IMR-90 (cell line): ENCODE measurements at regions not wholly inside any gene's neighbourhood (a gene's known extent, or its start where the extent isn't known, plus 50 kb on each side); places are given as distances from the start of the nearest gene placed in this dataset.

ENCODE experiments used
- ATAC-seq: fragments of 200-7000 bp; cut with Tn5 transposase; 2 replicates; pipeline ENCODE4 v1.9.1; 2020; ENCODE audit warnings: low read depth, mild to moderate bottlenecking, moderate library complexity
- BruUV-seq: library from RNA; stranded (reverse); fragments of 400-500 nt; replicated peaks from 2 replicates; lab custom pipeline; 2021; lab: Mats Ljungman, UMichigan
- CTCF ChIA-PET: fragments of 300-600 bp; formaldehyde crosslinking; extraction: SDS; loops from one replicate; lab custom pipeline; 2021; ENCODE audit warnings: antibody characterized with exemption; lab: Yijun Ruan, JAX
- POLR2A ChIA-PET: fragments of 300-600 bp; sonication (Branson Sonifier 250); formaldehyde crosslinking; loops from one replicate; lab custom pipeline; 2022; ENCODE audit warnings: antibody characterized with exemption; ENCODE audit not compliant: unreplicated experiment; lab: Charles Lee
- DNase-seq: peaks from one replicate; pipeline ENCODE4 v3.0.0; 2013
- H2AFZ ChIP-seq: replicated peaks from 2 replicates; pipeline ENCODE3; 2013; ENCODE audit warnings: low read length, mild to moderate bottlenecking; ENCODE audit not compliant: poor library complexity
- H2AK5ac ChIP-seq: 2 replicates; pipeline ENCODE4 v1.6.1; 2013; ENCODE audit warnings: low read depth, low read length, inconsistent platforms
- H2AK9ac ChIP-seq: replicated peaks from 2 replicates; pipeline ENCODE3; 2013; ENCODE audit warnings: mild to moderate bottlenecking, low read depth, low read length, moderate library complexity; ENCODE audit not compliant: poor library complexity
- H2BK120ac ChIP-seq: 2 replicates; pipeline ENCODE4 v1.6.1; 2013; ENCODE audit warnings: low read depth, low read length, inconsistent platforms
- H2BK15ac ChIP-seq: 3 replicates; pipeline ENCODE4 v1.6.1; 2013; ENCODE audit warnings: low read depth, low read length, inconsistent platforms
- H2BK20ac ChIP-seq: 2 replicates; pipeline ENCODE4 v1.6.1; 2013; ENCODE audit warnings: low read depth, mild to moderate bottlenecking, inconsistent platforms, low read length, moderate library complexity
- H2BK5ac ChIP-seq: 2 replicates; pipeline ENCODE4 v1.6.1; 2013; ENCODE audit warnings: mild to moderate bottlenecking, low read depth, low read length, inconsistent platforms; ENCODE audit not compliant: poor library complexity, severe bottlenecking
- H3K14ac ChIP-seq: replicated peaks from 2 replicates; pipeline ENCODE4 v1.6.1; 2013; ENCODE audit warnings: low read depth, low read length, inconsistent platforms
- H3K18ac ChIP-seq: 2 replicates; pipeline ENCODE4 v1.6.1; 2013; ENCODE audit warnings: low read depth, low read length, control low read depth
- H3K23ac ChIP-seq: 2 replicates; pipeline ENCODE4 v1.6.1; 2013; ENCODE audit warnings: low read depth, low read length, inconsistent platforms
- H3K27ac ChIP-seq: 2 replicates; pipeline ENCODE4 v1.5.1; 2013; ENCODE audit warnings: mild to moderate bottlenecking, control low read depth, low read length; ENCODE audit not compliant: insufficient read depth
- H3K27me3 ChIP-seq: 2 replicates; pipeline ENCODE4 v1.6.1; 2013; ENCODE audit warnings: low read length; ENCODE audit not compliant: control insufficient read depth, insufficient read depth
- H3K36me3 ChIP-seq: 2 replicates; pipeline ENCODE4 v1.6.1; 2013; ENCODE audit warnings: low read length, mixed read lengths; ENCODE audit not compliant: control insufficient read depth, insufficient read depth
- H3K4ac ChIP-seq: 2 replicates; pipeline ENCODE4 v1.6.1; 2013; ENCODE audit warnings: low read depth, low read length, inconsistent platforms
- H3K4me1 ChIP-seq: 2 replicates; pipeline ENCODE4 v1.6.1; 2013; ENCODE audit warnings: low read length, mixed read lengths; ENCODE audit not compliant: control insufficient read depth, insufficient read depth
- H3K4me2 ChIP-seq: 2 replicates; pipeline ENCODE4 v1.6.1; 2013; ENCODE audit warnings: low read depth, mild to moderate bottlenecking, control low read depth, low read length, moderate library complexity
- H3K4me3 ChIP-seq: 2 replicates; pipeline ENCODE4 v1.5.1; 2013; ENCODE audit warnings: low read depth, mild to moderate bottlenecking, control low read depth, low read length, moderate library complexity; ENCODE audit not compliant: insufficient read depth
- H3K56ac ChIP-seq: 2 replicates; pipeline ENCODE4 v1.6.1; 2013; ENCODE audit warnings: low read length, inconsistent platforms; ENCODE audit not compliant: insufficient read depth; ENCODE audit errors: extremely low read depth
- H3K79me1 ChIP-seq, 2 experiments: 2 replicates each; pipeline ENCODE4 v1.6.1; 2013; ENCODE audit warnings: low read length in 2 of 2, inconsistent platforms in 1 of 2, low read depth in 1 of 2
- H3K9ac ChIP-seq: 2 replicates; pipeline ENCODE4 v1.6.1; 2013; ENCODE audit warnings: low read depth, low read length, control low read depth
- H3K9me1 ChIP-seq: 2 replicates; pipeline ENCODE4 v1.6.1; 2013; ENCODE audit warnings: low read length, inconsistent platforms; ENCODE audit not compliant: insufficient read depth
- H3K9me3 ChIP-seq: 2 replicates; pipeline ENCODE4 v1.6.1; 2013; ENCODE audit warnings: low read length; ENCODE audit not compliant: control insufficient read depth, insufficient read depth
- H4K20me1 ChIP-seq: 2 replicates; pipeline ENCODE4 v1.6.1; 2013; ENCODE audit warnings: low read length, inconsistent platforms; ENCODE audit not compliant: insufficient read depth
- H4K5ac ChIP-seq: 2 replicates; pipeline ENCODE4 v1.6.1; 2013; ENCODE audit warnings: mild to moderate bottlenecking, low read depth, low read length, control low read depth
- H4K8ac ChIP-seq, 2 experiments: 2 replicates each; pipeline ENCODE4 v1.6.1; 2013; ENCODE audit warnings: low read depth in 2 of 2, low read length in 2 of 2, control low read depth in 1 of 2, inconsistent platforms in 1 of 2
- H4K91ac ChIP-seq: 2 replicates; pipeline ENCODE4 v1.6.1; 2013; ENCODE audit warnings: low read depth, low read length, inconsistent platforms; ENCODE audit not compliant: insufficient read depth
- BHLHE40 ChIP-seq: fragments of 150-350 bp; IDR thresholded peaks from 2 replicates; pipeline ENCODE4 v1.6.1; 2016; ENCODE audit warnings: mild to moderate bottlenecking, low read depth, low read length
- CEBPB ChIP-seq: IDR thresholded peaks from 2 replicates; pipeline ENCODE4 v1.6.1; 2012; ENCODE audit warnings: low read depth, low read length, improper control_type of control experiment
- CHD1 ChIP-seq: IDR thresholded peaks from 2 replicates; pipeline ENCODE4 v1.6.1; 2012; ENCODE audit warnings: low read depth, low read length, improper control_type of control experiment
- CTCF ChIP-seq: conservative IDR thresholded peaks from 2 replicates; pipeline ENCODE4 v1.5.1; 2012; ENCODE audit warnings: mild to moderate bottlenecking, low read depth, low read length, improper control_type of control experiment
- ELK1 ChIP-seq: fragments of 150-350 bp; IDR thresholded peaks from 2 replicates; pipeline ENCODE4 v1.6.1; 2016; ENCODE audit warnings: low read depth, mild to moderate bottlenecking, low read length, moderate library complexity, borderline replicate concordance
- MAFK ChIP-seq: IDR thresholded peaks from 2 replicates; pipeline ENCODE4 v1.6.1; 2012; ENCODE audit warnings: low read depth, low read length, improper control_type of control experiment
- MAZ ChIP-seq: IDR thresholded peaks from 2 replicates; pipeline ENCODE4 v1.6.1; 2012; ENCODE audit warnings: low read depth, mild to moderate bottlenecking, low read length, improper control_type of control experiment, moderate library complexity, borderline replicate concordance
- MXI1 ChIP-seq: IDR thresholded peaks from 2 replicates; pipeline ENCODE4 v1.6.1; 2012; ENCODE audit warnings: low read depth, mild to moderate bottlenecking, low read length, moderate library complexity, borderline replicate concordance
- NFE2L2 ChIP-seq: fragments of 150-350 bp; IDR thresholded peaks from 2 replicates; pipeline ENCODE4 v1.6.1; 2016; ENCODE audit warnings: low read depth, mild to moderate bottlenecking, low read length
- RAD21 ChIP-seq: IDR thresholded peaks from 2 replicates; pipeline ENCODE4 v1.6.1; 2012; ENCODE audit warnings: low read length, improper control_type of control experiment
- RCOR1 ChIP-seq: IDR thresholded peaks from 2 replicates; pipeline ENCODE4 v1.6.1; 2012; ENCODE audit warnings: mild to moderate bottlenecking, low read length, improper control_type of control experiment; ENCODE audit not compliant: insufficient replicate concordance
- RFX5 ChIP-seq: IDR thresholded peaks from 2 replicates; pipeline ENCODE4 v1.8.0; 2012; ENCODE audit warnings: low read depth, mild to moderate bottlenecking, low read length, moderate library complexity
- SMC3 ChIP-seq: fragments of 150-350 bp; IDR thresholded peaks from 2 replicates; pipeline ENCODE4 v1.6.1; 2016; ENCODE audit warnings: low read depth, mild to moderate bottlenecking, antibody characterized with exemption, low read length, moderate library complexity
- USF2 ChIP-seq: fragments of 150-350 bp; IDR thresholded peaks from 2 replicates; pipeline ENCODE4 v1.6.1; 2017; ENCODE audit warnings: mild to moderate bottlenecking, antibody characterized with exemption, low read length, low read depth
- WGBS, 2 experiments: methylation state at CpG; one replicate each; pipeline versions ENCODE4 v1.1.5 to v1.1.7; 2013; ENCODE audit warnings: missing lambda C conversion rate in 2 of 2; ENCODE audit not compliant: insufficient read length in 1 of 2; ENCODE audit errors: extremely low coverage in 2 of 2; 5-methylcytosine and 5-hydroxymethylcytosine counted together
- dilution Hi-C: fragments of 300-500 bp; cut with HindIII; formaldehyde crosslinking; loops from one replicate; pipeline ENCODE4 v1.14.3; 2018; ENCODE audit warnings: low sequenced_read_pairs; ENCODE audit not compliant: unreplicated experiment
- in situ Hi-C: fragments of 300-500 bp; cut with MboI; formaldehyde crosslinking; loops from 3 replicates; pipeline ENCODE4 v1.14.3; 2019; ENCODE audit warnings: low sequenced_read_pairs, inconsistent platforms, mixed read lengths
- intact Hi-C: fragments of 100-400 bp; cut with micrococcal nuclease; formaldehyde crosslinking; loops from 2 replicates; pipeline ENCODE4 v1.10.0; 2022

GRCh38 chr17:74061758-74062157 lies 141.7 kb upstream of the RPL38 start:
- Histone ChIP-seq H4K20me1 (no peaks in the 10 kb centered on the region), H3K9me1 (no peaks in the 10 kb centered on the region), H3K4me2 (no peak overlapping the region), H3K9ac (no peak overlapping the region), H3K27me3 (no peaks in the 10 kb centered on the region), H3K56ac (no peak overlapping the region), H2BK120ac (no peak overlapping the region), H3K9me3 (peaks cover 33% of the 10 kb centered on the region), H2BK15ac (no peak overlapping the region), H3K36me3 (no peaks in the 10 kb centered on the region), H3K4me1 (no peaks in the 10 kb centered on the region), H3K14ac (no peak overlapping the region), H3K23ac (no peak overlapping the region), H4K91ac (no peak overlapping the region), H3K4ac (no peak overlapping the region), H2AK5ac (no peak overlapping the region), H4K5ac (no peak overlapping the region), H3K27ac (no peak overlapping the region), H2BK5ac (no peak overlapping the region), H2BK20ac (no peak overlapping the region), H3K18ac (no peak overlapping the region), H3K79me1 (no peaks in the 10 kb centered on the region), H2AFZ (no peak overlapping the region), H4K8ac (no peak overlapping the region), H3K4me3 (no peak overlapping the region), H2AK9ac (no peak overlapping the region)
- dilution Hi-C loops = no loop called here
- ChIA-PET POLR2A (no interaction called here), CTCF (no interaction called here)
- no TSS peak for BruUV-seq
- no peak for DNase-seq
- intact Hi-C loops = no loop called here
- in situ Hi-C loops = no loop called here
- WGBS, 2 experiments = 20% methylated on average over 1 of the region's 5 CpGs; no CpG with 5 or more reads in 1 of the 2 experiments
- ATAC-seq = no peak
- TF ChIP-seq RFX5 (no peak), ELK1 (no peak), SMC3 (no peak), MAZ (no peak), RAD21 (no peak), MAFK (no peak), CTCF (no peak), NFE2L2 (no peak), RCOR1 (no peak), USF2 (no peak), CHD1 (no peak), MXI1 (no peak), BHLHE40 (no peak), CEBPB (no peak)
